GM21723 (cell line): ENCODE measurements at regions not wholly inside any gene's neighbourhood (a gene's known extent, or its start where the extent isn't known, plus 50 kb on each side); places are given as distances from the start of the nearest gene placed in this dataset.

Experiments
- ATAC-seq: cut with Tn5 transposase; IDR thresholded peaks from one replicate; pipeline ENCODE4 v1.9.1; 2021; ENCODE audit warnings: mild to moderate bottlenecking, moderate library complexity; ENCODE audit not compliant: unreplicated experiment

DNA sequence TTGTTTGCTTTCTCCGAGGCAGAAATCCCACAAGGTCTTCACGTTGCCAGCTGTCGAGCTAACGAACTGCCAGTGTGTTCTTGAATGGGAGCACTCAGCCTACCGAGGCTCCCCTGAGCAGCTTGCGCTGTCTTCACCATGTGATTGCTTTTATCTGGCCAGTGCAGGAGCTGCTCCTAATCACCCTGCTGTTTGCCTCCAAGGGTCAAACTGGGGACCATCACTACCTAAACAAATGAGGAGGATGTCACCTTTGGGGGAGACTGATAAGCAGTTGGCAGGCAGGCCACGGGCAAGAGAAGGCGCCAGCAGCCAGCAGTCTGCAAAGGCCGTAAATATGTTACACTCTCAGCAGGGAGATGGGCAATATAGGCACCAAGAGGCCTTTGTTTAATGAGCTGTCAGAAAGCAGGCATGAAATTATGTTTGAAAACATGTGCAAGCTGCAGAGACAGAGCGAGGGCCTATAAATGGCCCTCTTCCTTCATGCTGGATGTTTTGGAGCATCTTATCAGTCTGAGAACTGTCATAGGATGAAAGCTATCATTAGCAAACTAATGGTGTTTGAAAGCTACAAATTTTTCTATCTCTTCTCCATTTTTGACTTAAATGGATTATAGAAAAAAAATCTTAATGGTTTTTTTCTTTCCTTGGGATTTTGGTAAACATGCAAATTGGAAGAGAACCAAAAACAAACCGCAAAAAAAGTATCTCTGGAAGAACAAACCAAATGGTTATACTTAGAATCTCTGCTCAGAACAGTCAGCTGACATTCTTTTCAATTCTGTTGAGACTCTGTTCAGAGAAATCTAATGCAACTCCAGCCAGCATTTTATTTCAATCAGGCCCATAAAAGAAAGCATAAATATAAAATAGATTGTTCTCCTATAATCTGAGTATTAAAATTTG is 267.3 kb upstream of the NPVF start:
- no peak for ATAC-seq

DNA sequence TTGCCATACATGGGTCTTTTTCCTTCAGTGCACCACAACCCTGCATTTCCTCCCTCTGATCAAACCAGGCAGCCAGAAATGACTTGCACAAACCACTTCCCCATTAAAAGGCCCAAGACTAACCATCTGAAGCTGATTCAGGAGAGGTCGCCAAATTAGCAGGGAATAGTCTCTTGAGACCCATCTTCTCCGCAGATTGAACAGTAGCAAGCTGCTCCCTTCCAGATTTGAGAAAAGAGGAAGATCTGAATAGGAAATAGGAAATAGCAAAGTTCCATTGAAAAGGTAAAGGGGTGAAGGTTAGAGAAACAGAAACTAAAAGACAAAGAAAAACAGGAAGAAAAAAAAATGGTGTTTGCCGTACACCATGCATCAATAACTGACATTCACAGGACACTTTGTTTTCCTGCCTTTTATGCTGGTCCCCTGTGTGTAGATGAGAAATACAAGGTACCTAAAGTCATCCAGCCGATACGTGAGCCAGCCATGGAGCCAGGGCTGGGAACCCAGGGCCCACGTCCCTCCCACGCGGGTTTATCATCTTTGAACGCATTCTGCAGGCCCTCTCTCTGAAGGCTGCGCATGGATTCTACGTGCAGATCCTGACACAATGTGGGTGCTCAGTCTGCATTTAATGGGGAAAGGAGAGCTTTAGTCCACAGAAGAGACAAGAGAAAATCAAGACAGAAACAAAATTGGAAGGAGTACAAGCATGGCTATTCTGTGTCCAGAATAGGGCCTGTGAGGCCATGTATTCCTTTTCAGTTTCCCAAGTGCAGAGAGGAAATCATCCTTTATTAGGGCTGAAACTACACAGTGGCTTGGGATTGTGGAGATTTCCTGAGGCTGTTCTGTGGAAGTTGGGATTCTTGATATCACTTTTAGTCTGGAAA is 268.4 kb upstream of the NPVF start:
- peak; percentile 74 for ATAC-seq

DNA sequence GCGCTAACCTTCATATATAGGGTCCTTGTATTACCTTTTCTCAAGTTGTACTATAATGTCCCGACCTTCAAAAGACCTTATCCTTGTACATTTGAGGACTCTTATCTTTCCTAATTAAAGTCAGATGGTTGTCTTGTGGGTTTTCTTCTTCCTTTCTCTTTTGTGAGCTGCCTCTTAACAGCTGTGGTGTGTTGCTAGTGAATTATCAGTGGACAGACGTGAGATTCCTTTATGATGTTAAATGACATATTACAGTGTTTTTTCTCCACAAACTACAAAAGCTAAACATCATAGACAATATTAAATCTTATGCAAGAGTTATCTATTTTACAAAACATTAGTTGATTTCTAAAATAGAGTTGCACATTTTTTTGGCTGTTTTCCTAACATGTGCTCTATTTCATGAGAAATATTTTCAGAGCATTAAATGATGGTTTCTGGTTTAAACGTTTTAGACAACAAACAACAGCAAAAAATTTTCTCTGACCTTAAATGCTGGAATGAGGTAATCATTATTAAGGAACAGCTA is 272.2 kb upstream of the NPVF start:
- no peak for ATAC-seq

DNA sequence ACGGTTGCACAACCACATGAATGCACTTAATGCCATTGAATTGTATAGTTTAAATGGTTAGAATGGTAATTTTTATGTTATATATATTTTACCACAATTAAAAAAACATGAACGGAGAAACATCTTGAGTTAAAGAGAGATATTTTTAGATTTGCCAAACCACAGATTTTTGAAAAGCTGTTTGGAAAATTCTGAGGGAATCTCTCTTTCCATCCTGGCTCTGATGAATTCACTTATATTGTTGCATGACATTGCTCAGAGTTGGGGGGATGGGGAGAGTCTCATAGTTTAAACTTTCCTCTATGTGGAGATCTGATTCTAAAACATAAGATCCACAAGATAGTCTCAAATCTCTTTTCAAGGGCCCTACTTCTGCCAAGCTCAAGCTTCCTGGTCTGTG is 275.0 kb upstream of the NPVF start:
- ATAC-seq, result no peak

DNA sequence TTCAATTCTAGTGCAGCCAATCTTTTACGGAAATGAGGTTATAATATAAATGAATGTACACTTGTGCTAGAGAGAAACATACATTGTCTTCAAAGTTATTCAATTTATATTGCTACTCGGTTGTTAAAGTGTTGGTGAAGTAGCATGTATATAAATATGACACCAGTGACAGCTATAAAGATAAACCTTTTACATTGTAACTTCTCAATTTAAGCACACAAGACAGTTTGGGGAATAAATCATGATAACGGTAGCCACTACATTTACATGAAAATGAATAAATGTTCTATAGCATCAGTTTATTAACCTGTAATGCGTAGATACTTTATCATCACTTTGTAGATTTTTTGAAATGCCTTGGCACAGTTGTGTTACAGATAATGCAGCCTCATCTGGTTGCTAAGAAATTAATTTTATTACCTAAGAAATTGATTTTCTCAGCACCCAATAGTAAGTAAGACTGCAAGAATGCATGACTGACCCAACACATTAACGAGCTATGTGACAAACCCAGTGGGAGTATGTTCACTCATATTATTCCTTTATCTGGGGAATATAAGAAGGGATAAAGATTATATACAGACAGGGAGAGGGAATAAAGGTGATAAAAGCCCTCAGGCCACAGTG is 283.9 kb upstream of the NPVF start:
- ATAC-seq, result no peak

DNA sequence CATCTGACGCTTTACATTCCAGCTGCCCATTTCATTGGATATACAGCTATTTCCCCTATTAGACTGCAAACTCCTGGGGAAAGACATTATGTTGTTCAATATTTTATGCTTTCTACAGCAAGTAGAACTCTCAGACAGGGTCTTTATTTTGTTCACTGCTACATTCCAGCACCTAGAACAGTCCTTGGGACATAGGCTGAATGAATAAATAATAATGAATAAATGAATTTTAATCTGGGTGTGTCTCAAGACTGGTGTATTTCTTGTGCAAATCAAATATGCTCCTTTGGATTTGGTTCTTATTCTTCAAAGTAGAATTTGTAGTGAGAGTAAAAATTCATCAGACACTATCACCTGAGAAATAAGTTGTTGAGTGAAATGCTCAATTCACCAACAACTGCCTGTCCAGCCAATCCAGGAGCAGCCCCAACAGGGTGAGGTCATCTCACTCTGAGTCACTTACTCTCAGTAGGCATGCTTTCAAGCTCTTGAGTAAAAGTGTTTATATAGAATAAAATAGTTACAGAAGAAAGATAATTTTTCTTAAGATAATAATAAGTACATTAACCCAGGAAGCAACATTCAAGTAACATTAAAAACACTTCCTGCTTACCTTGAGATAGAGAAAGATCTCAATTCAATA is 287.5 kb upstream of the NPVF start:
- no peak for ATAC-seq

DNA sequence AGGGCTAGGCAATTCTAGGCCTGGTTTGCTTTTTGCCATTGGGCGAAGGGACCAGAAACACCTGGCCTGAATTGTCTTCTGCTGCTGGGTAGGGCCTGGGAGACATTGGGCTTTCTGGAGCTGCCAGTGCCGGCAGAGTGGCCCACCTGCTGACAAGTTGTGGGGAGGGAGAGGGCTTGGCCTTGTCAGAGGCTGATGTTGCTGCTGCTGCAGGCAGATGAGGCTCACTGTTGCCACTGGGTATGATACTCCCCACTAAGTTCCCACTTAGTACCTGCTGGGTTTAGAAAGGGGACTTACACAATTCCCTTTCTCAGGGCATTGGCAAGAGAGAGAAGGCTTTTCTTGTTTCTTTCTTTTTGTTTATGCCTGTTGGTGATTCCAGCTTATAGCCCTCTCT is 289.6 kb upstream of the NPVF start:
- ATAC-seq, result no peak

DNA sequence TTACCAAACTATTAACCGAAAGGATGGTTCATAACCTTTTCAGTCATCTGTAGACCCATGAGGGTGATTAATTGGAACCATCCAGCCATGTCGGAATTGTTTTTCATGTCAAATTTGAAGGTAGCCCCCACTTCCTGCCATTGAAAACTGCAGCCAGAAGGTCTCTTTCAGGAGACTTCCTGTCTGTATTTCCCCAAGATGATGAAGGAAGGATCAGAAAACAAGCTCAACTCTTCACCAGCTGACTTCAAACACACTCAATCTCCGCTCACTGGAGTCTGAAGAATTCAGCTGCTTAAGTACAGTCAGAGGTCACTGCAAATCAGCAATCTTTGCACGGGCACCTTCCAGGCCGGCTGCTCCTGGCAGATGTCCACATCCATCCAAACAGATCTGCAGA is 291.7 kb upstream of the NPVF start:
- ATAC-seq, result no peak

DNA sequence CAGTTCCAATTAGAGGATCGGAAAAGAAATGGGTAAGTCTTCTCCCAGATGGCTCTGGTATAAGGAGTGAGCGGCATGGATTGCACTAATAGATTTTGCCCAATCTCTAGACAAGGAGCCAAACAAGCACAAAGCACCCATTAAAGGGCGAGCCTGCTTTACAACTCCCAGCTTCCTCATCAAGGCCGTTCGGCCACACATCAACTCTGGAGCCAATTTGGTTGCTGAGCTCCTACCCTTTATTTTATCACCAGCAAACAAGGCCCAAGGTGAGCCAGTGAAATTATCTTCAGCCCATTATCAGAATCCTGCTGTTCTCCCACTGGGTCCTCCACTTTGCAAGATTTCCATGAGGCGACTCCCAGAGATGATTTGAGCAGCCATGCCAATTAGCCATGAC is 292.2 kb upstream of the NPVF start:
- no peak for ATAC-seq

DNA sequence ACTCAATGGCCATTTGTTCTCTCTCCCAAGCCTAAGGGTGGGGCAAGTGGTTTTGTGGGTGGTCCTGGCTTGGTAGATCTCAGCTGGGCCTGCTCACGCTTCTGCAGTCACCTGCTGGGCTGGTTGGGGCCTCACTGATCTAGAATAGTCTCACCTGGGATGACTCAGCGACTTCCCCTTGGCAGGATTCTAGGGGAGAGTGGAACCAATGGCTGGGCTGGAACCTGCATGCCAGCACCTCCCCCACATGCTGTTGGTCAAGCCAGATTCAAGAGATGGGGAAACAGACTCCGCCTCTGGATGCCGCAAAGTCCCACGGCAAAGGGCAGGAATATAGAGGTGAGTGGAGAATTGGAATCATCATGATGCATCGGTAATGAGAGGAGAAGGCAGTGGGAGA is 292.9 kb upstream of the NPVF start:
- no peak for ATAC-seq

DNA sequence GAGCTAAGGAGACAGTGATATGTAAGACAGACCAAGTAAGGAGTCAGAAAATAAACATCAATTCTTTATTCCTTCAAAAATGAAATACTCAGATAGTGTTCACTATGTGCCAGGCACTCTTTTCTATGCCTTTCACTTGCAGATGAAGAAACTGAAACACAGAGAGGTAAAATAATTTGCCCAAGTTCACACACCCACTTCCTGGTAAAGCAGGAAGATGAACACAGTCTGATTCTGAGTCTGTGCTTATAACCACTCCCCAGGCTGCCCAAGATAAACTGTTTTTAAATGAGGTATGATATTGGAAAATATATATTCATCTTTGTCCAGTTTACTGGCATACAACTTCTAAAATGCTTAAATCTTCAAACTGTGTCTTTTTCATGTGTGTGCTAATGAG is 294.4 kb upstream of the NPVF start:
- ATAC-seq, result no peak

DNA sequence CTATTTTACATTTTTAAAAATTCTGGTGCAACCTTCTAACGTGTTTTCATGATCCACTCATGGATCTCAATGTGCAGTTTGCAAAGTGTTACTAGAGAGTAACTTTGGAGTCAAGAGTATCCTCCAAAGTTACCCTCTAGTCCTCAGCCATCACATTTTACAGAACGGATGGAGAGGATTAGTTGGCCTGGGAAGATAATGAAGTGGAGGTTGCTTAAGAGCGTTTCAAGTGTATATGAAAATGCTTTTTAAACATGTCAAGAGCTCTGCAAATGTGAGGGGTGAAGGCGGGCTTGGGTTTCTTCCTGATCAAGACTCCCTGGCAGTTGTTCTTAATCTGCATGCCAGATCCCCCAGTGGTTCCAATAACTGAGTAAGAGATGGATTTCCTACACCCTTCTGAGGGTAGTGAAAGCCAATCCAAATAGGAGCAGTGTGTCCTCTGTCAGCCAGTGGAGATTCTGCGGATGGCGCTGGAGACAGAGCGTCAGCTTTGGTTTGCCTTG is 299.4 kb upstream of the NPVF start:
- no peak for ATAC-seq

DNA sequence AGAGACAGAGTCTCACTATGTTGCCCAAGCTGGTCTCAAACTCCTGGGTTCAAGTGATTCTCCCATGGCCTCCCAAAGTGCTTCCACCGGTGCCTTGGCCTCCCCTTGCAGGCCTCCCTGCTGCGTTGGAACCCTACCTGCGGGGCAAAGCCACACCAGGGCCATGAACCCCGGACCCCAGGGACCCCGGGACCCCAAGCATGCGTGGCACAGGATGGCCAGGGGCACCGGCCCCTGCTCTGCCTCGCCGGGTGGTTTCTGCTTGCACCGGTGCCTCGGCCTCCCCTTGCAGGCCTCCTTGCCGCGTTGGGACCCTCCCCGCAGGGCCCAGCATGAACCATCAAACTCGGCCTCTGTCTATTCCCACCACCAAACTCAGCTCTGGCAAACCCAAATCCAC is 301.0 kb upstream of the NPVF start:
- ATAC-seq, result no peak

DNA sequence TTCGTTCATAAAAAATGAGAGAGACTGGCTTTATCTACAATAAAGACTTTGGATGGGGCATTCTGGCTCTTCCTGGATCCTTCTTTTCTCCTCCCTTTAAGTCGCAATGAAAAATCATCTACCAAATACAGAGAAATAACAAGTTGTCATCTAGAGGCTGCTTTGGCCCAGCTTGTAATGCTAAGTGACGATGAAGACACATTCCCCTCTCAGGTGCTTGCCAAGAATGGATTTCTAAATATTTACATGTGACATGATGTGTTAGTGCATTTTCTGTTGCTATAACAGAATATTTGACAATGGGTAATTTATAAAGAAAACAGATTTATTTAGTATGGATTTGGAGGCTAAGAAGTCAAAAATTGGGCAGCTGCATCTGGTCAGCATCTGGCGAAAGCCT is 308.6 kb upstream of the NPVF start:
- no peak for ATAC-seq

DNA sequence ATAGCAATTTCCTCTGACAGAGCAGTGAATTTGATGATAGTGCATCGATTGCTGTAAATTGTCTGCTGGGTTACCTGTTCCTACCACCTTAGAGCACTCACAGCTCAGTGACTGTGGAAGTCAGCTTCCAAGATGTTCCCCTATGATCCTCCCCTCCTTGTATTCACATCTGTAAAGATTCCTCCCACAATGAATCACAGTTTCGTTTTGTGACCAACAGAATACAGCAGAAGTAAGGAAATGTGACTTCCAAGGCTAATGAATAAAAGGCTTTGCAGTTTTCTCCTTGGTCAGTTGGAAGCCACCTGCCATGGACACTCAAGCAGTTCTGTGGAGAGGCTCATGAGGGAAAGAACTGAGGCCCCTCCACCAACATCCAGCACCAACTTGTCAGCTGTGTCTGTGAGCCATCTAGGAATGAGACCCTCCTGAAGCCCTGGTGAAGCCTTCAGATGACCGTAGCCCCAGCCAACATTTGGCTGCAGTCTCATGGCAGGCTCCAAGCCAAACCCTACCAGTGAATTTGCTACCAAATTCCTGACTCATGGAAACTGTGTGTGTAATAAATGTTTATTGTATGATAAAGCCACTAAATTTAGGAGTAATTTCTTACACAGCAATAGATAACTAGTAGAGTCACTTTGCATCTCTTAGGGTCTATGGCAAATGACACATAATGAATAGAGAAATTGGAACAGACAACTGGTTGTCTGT is 309.5 kb upstream of the NPVF start:
- ATAC-seq, result no peak

DNA sequence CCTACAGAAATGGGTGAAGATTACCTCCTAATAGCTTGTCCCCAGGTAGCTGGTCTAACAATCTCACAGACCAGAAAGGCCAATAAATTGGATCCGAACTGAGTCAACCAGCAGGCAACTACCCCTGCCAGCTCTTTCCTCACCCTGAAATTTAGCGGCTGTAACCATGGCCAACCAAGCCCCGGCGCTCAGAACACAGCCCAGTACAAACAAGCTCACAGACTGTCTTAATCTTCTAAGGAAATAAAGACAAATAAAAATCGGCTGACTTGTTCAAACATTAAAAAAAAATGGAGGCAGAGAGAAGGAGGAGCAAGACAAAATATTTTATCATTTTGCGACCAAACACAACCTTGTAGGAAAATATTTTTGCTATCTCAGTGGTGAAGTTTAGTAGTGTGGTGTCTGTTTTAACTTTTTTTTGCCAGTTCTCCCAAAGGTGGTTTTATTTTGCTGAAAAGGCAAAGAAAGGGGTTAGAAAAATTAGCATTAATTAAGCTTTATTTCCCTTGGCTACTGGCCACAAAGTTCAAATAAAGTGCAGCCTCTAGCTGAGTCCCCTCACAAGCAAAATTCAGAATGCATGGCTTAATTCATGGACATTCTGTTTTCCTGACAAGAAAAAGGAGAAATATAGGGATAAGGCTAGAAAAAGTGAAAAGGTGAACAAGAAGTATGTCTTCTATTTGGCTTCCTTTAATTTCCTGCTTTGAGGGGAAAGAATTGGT is 313.0 kb upstream of the NPVF start:
- no peak for ATAC-seq

DNA sequence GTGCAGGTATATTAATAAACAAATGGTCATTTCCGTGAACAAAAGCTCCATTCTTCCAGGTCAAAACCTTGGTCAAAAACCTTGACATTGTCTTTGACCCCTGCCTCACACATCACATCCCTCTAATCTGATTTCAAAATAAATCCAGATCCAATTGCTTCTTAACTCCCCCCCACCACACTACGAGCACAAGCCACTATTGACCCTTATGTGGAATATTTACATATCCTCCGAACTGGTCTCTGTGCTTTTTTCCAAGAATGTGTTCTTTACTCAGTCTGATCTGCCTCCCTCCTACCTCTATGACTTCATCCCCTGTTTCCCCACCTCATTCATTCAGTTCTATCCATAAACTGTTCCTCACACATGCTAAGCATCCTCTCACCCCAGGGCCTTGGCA is 313.6 kb upstream of the NPVF start:
- ATAC-seq, result no peak

DNA sequence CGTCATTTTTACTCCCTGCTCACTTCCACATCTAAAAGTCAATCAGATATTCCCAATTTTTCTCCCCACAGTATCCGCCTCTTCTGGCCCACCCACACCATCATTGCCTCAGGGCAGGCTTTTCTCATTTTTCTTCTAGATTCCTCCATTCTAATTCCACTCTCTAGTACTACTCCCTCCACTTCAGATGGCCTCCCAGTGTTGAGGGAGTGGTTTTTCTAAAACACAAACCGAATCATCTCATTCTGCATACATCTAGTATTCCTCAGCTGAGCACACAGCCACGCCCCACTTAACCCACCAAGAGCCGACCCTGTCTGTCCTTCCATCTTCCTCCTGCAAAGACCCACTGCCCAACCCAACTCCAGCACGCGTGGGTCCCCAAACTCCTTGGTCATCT is 314.9 kb upstream of the NPVF start:
- no peak for ATAC-seq

DNA sequence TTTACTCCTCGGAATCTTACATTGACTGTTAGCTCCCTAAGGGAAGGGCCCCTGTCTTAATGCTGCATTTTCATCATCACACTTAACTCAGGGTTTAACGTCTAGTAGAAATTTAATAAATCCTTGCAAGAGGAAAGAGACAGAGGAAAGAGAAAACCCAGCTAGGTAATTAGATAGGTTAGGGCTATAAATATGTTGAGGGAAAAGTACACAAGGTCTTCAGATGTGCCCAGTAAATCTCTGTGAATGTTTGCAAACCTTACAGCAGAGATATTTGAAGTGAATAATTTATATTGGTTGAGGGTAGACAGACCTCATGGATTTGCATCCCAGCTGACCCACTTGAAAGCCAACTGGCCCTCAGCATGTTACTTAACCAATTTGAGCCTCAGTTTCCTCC is 315.5 kb upstream of the NPVF start:
- no peak for ATAC-seq
